ENCODE measurements at regions not wholly inside any gene's neighbourhood (a gene's known extent, or its start where the extent isn't known, plus 50 kb on each side); places are given as distances from the start of the nearest gene placed in this dataset.
"Not testable (repeated sequence)": the region's sequence is repeated elsewhere in the genome, so short reads cannot be mapped to it uniquely, and the experiment has no call there.

DNA sequence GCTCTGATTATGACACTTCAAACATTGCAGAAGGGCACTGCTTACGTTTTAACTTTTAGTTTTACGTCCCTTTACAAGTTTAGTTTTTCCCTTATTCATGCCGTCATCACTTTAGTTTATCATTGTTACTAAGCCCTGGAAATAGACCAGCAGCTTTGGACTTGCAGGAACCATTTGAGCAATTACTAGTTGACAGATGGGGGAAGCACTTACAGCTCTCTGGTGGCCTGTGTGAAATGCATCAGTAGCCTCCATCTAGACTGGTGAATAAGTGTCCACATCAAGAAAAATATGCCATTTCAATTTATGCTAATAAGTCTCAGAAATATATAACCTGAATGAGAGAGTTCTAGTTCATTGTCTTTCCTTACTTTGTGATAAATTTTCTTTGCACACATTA lies 194.9 kb upstream of the GRM3 start:
- Mint-ChIP-seq H3K9me3 (peaks cover 13% of the 10 kb centered on the region), H3K27ac (ENCODE audit: low read depth) (no peak overlapping the region), H3K4me1 (no peaks in the 10 kb centered on the region), H3K36me3 (ENCODE audit: insufficient read depth) (no peaks in the 10 kb centered on the region), H3K4me3 (no peak overlapping the region), H3K27me3 (no peaks in the 10 kb centered on the region)
- ATAC-seq (replicated peaks; ENCODE audit: extremely low read depth, poor library complexity, severe bottlenecking) (no peak), DNase-seq (ENCODE audit: low spot score in 2 of 2) (no peak)

- ATAC-seq (replicated peaks; ENCODE audit: extremely low read depth, poor library complexity, severe bottlenecking) = no peak
- Mint-ChIP-seq H3K4me3 (no peak overlapping the region), H3K36me3 (ENCODE audit: insufficient read depth) (no peaks in the 10 kb centered on the region), H3K27me3 (no peaks in the 10 kb centered on the region), H3K4me1 (no peaks in the 10 kb centered on the region), H3K9me3 (peaks cover 19% of the 10 kb centered on the region), H3K27ac (ENCODE audit: low read depth) (no peak overlapping the region)
- no peak for DNase-seq (ENCODE audit: low spot score in 2 of 2)
Observed at GRCh38 chr7:86445285-86445684, 198.4 kb upstream of the GRM3 start.

DNA sequence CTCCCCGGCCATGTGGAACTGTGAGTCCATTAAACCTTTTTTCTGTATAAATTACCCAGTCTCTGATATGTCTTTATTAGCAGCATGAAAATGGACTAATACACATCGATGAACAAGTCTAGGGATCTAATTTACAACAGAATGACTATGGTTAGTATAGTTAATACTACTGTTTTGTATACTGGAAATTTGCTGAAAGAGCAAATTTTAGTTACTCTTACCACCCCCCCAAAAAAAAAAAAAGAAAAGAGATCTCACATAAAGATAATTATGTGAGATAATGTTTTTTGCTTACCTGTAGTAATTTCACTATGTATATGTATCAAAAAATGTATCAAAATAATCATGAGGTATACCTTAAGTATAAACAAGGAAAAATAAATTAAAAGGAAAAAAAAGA lies 199.5 kb upstream of the GRM3 start:
- no peaks in the 10 kb centered on the region for H3K4me1 Mint-ChIP-seq

GRCh38 chr7:86440420-86440819 lies 203.3 kb upstream of the GRM3 start:
- H3K9me3 Mint-ChIP-seq = peaks cover 21% of the 10 kb centered on the region
- not testable (repeated sequence) for H3K4me1 Mint-ChIP-seq; ATAC-seq (replicated peaks; ENCODE audit: extremely low read depth, poor library complexity, severe bottlenecking); DNase-seq (ENCODE audit: low spot score in 2 of 2); H3K27me3 Mint-ChIP-seq; H3K36me3 Mint-ChIP-seq (ENCODE audit: insufficient read depth); H3K4me3 Mint-ChIP-seq; H3K27ac Mint-ChIP-seq (ENCODE audit: low read depth)

More for the DNA sequence above, 199.5 kb upstream of the GRM3 start:
- Mint-ChIP-seq H3K27me3 (no peaks in the 10 kb centered on the region), H3K27ac (ENCODE audit: low read depth) (no peak overlapping the region), H3K9me3 (peaks cover 19% of the 10 kb centered on the region), H3K36me3 (ENCODE audit: insufficient read depth) (no peaks in the 10 kb centered on the region), H3K4me3 (no peak overlapping the region)
- DNase-seq (ENCODE audit: low spot score in 2 of 2) = no peak
- ATAC-seq (replicated peaks; ENCODE audit: extremely low read depth, poor library complexity, severe bottlenecking) = no peak

GRCh38 chr7:86437951-86438450 lies 205.7 kb upstream of the GRM3 start:
- no peaks in the 10 kb centered on the region for H3K27me3 Mint-ChIP-seq

GRCh38 chr7:86431761-86432160 lies 211.9 kb upstream of the GRM3 start:
- peaks cover 27% of the 10 kb centered on the region for H3K9me3 Mint-ChIP-seq
- no peak for DNase-seq (ENCODE audit: low spot score in 2 of 2)
- no peaks in the 10 kb centered on the region for H3K27me3 Mint-ChIP-seq
- H3K4me1 Mint-ChIP-seq = no peaks in the 10 kb centered on the region
- no peaks in the 10 kb centered on the region for H3K36me3 Mint-ChIP-seq (ENCODE audit: insufficient read depth)
- H3K4me3 Mint-ChIP-seq = no peak overlapping the region
- no peak for ATAC-seq (replicated peaks; ENCODE audit: extremely low read depth, poor library complexity, severe bottlenecking)
- no peak overlapping the region for H3K27ac Mint-ChIP-seq (ENCODE audit: low read depth)

More at GRCh38 chr7:86437951-86438450, 205.7 kb upstream of the GRM3 start:
- no peaks in the 10 kb centered on the region for H3K36me3 Mint-ChIP-seq (ENCODE audit: insufficient read depth)
- DNase-seq (ENCODE audit: low spot score in 2 of 2) (no peak), ATAC-seq (replicated peaks; ENCODE audit: extremely low read depth, poor library complexity, severe bottlenecking) (no peak)
- H3K4me1 Mint-ChIP-seq = no peaks in the 10 kb centered on the region
- H3K4me3 Mint-ChIP-seq = no peak overlapping the region
- H3K27ac Mint-ChIP-seq (ENCODE audit: low read depth) = no peak overlapping the region
- H3K9me3 Mint-ChIP-seq = peaks cover 32% of the 10 kb centered on the region

DNA sequence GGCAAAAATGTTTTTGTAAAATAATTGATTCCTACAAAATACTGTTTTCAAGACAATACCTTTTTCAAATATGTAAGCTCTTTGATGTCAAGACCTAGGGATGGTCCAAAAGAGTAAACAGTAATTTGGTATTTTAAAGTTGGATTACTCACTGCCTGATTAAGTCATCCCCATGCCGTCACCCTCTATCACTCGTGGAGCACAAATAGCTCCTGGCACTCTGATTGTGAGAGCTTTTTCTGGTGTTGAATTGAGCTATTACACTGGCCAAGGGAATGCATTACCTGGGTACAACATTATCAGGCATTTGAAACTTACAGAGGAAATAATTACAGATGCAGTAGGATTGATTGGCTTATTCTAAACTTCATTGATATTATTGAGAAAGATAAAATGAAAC lies 231.9 kb upstream of the GRM3 start:
- Mint-ChIP-seq H3K4me1 (no peaks in the 10 kb centered on the region), H3K9me3 (peaks cover 6% of the 10 kb centered on the region), H3K4me3 (no peak overlapping the region), H3K36me3 (ENCODE audit: insufficient read depth) (no peaks in the 10 kb centered on the region), H3K27ac (ENCODE audit: low read depth) (no peak overlapping the region), H3K27me3 (no peaks in the 10 kb centered on the region)
- DNase-seq (ENCODE audit: low spot score in 2 of 2) = no peak
- no peak for ATAC-seq (replicated peaks; ENCODE audit: extremely low read depth, poor library complexity, severe bottlenecking)

DNA sequence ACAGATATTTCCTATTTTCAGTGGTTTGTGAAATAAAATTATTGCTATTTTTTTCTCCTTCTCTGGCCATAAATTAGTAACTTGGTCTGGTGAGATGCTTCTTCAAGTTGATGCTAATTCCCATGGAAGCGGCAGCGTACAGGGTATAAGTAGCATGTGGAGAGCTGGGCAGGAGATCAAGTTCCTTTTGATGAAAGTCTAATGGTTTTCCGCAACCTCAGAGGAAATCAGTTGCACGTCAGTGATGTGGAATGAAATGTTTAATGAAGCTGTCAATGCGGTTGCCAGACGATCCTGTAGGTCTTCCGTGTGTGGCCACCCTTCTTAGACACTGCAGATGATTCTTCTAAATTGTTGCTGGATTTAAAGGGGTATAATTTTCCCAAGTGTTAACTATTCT lies 236.4 kb upstream of the GRM3 start:
- Mint-ChIP-seq H3K27me3 (no peaks in the 10 kb centered on the region), H3K27ac (ENCODE audit: low read depth) (no peak overlapping the region), H3K4me1 (no peaks in the 10 kb centered on the region), H3K4me3 (no peak overlapping the region), H3K36me3 (ENCODE audit: insufficient read depth) (no peaks in the 10 kb centered on the region), H3K9me3 (peaks cover 11% of the 10 kb centered on the region)
- DNase-seq (ENCODE audit: low spot score in 2 of 2) = no peak
- no peak for ATAC-seq (replicated peaks; ENCODE audit: extremely low read depth, poor library complexity, severe bottlenecking)

- H3K27me3 Mint-ChIP-seq = no peaks in the 10 kb centered on the region
- DNase-seq (ENCODE audit: low spot score in 2 of 2) (no peak), ATAC-seq (replicated peaks; ENCODE audit: extremely low read depth, poor library complexity, severe bottlenecking) (no peak)
- no peak overlapping the region for H3K27ac Mint-ChIP-seq (ENCODE audit: low read depth)
- no peak overlapping the region for H3K4me3 Mint-ChIP-seq
- H3K4me1 Mint-ChIP-seq = no peaks in the 10 kb centered on the region
- H3K36me3 Mint-ChIP-seq (ENCODE audit: insufficient read depth) = peaks cover 2% of the 10 kb centered on the region
- H3K9me3 Mint-ChIP-seq = peaks cover 33% of the 10 kb centered on the region
Observed at GRCh38 chr7:86391813-86392212, 251.9 kb upstream of the GRM3 start.

DNA sequence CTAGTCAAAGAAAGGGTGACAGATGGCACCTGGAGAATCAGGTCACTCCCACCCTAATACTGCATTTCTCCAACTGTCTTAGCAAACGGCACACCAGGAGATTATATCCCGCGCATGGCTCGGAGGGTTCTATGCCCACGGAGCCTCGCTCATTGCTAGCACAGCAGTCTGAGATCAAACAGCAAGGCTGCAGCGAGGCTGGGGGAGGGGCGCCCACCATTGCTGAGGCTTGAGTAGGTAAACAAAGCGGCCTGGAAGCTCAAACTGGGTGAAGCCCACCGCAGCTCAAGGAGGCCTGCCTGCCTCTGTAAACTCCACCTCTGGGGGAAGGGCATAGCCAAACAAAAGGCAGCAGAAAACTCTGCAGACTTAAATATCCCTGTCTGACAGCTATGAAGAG lies 268.1 kb upstream of the GRM3 start:
- H3K27ac Mint-ChIP-seq (ENCODE audit: low read depth); H3K4me3 Mint-ChIP-seq; H3K27me3 Mint-ChIP-seq; H3K36me3 Mint-ChIP-seq (ENCODE audit: insufficient read depth); DNase-seq (ENCODE audit: low spot score in 2 of 2); H3K4me1 Mint-ChIP-seq; ATAC-seq (replicated peaks; ENCODE audit: extremely low read depth, poor library complexity, severe bottlenecking): not testable (repeated sequence)
- H3K9me3 Mint-ChIP-seq = peaks cover 32% of the 10 kb centered on the region

DNA sequence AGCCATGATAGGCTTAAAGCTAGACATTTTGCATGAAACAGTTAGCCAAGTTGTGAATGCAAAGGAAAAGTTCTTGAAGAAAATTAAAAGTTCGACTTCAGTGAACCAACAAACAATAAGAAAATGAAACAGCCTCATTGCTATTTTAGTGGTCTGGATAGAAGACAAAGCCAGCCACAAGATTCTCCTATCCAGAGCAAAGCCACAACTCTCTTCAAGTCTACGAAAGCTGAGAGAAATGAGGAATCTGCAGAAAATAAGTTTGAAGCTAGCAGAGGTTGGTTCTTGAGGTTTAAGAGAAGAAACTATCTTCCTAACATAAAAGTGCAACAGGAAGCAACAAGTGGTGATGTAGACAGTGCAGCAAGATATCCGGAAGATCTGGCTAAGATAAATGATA lies 271.4 kb upstream of the GRM3 start:
- no peak for ATAC-seq (replicated peaks; ENCODE audit: extremely low read depth, poor library complexity, severe bottlenecking)
- H3K36me3 Mint-ChIP-seq (ENCODE audit: insufficient read depth) = no peaks in the 10 kb centered on the region
- peaks cover 15% of the 10 kb centered on the region for H3K9me3 Mint-ChIP-seq
- H3K27ac Mint-ChIP-seq (ENCODE audit: low read depth) = no peak overlapping the region
- H3K27me3 Mint-ChIP-seq = no peaks in the 10 kb centered on the region
- H3K4me3 Mint-ChIP-seq = no peak overlapping the region
- H3K4me1 Mint-ChIP-seq = no peaks in the 10 kb centered on the region
- DNase-seq (ENCODE audit: low spot score in 2 of 2) = no peak

GRCh38 chr7:86366946-86367345 lies 276.8 kb upstream of the GRM3 start:
- Mint-ChIP-seq H3K36me3 (ENCODE audit: insufficient read depth) (no peaks in the 10 kb centered on the region), H3K4me3 (no peak overlapping the region), H3K4me1 (no peaks in the 10 kb centered on the region), H3K27ac (ENCODE audit: low read depth) (no peak overlapping the region), H3K27me3 (no peaks in the 10 kb centered on the region), H3K9me3 (peaks cover 8% of the 10 kb centered on the region)
- ATAC-seq (replicated peaks; ENCODE audit: extremely low read depth, poor library complexity, severe bottlenecking) = no peak
- no peak for DNase-seq (ENCODE audit: low spot score in 2 of 2)

DNA sequence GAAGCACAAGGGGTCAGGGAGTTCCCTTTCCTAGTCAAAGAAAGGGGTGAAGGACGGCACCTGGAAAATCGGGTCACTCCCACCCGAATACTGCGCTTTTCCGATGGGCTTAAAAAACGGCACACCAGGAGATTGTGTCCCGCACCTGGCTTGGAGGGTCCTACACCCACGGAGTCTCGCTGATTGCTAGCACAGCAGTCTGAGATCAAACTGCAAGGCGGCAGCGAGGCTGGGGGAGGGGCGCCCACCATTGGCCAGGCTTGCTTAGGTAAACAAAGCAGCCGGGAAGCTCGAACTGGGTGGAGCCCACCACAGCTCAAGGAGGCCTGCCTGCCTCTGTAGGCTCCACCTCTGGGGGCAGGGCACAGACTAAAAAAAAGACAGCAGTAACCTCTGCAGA lies 303.3 kb upstream of the GRM3 start:
- not testable (repeated sequence) for H3K36me3 Mint-ChIP-seq (ENCODE audit: insufficient read depth); DNase-seq (ENCODE audit: low spot score in 2 of 2); H3K4me1 Mint-ChIP-seq; H3K27me3 Mint-ChIP-seq; ATAC-seq (replicated peaks; ENCODE audit: extremely low read depth, poor library complexity, severe bottlenecking); H3K27ac Mint-ChIP-seq (ENCODE audit: low read depth); H3K4me3 Mint-ChIP-seq
- peaks cover 11% of the 10 kb centered on the region for H3K9me3 Mint-ChIP-seq

DNA sequence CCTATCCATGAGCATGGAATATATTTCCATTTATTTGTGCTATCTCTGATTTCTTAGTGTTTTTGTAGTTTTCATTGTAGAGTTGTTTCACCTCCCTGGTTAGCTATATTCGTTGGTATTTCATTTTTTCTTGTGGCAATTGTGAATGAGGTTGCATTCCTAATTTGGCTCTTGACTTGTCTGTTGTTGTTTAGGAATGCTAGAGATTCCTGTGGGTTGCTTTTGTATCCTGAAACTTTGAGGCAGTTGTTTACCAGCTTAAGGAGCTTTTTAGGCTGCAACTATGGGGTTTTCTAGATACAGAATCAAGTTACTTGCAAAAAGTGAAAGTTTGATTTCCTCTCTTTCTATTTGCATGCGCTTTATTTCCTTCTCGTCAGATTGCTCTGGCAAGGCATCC lies 304.7 kb upstream of the GRM3 start:
- H3K27ac Mint-ChIP-seq (ENCODE audit: low read depth) = no peak overlapping the region
- no peak for DNase-seq (ENCODE audit: low spot score in 2 of 2)
- no peaks in the 10 kb centered on the region for H3K27me3 Mint-ChIP-seq
- H3K4me1 Mint-ChIP-seq = no peaks in the 10 kb centered on the region
- no peak overlapping the region for H3K4me3 Mint-ChIP-seq
- no peak for ATAC-seq (replicated peaks; ENCODE audit: extremely low read depth, poor library complexity, severe bottlenecking)
- H3K36me3 Mint-ChIP-seq (ENCODE audit: insufficient read depth) = no peaks in the 10 kb centered on the region
- H3K9me3 Mint-ChIP-seq = peaks cover 11% of the 10 kb centered on the region
